ENCODE measurements at regions not wholly inside any gene's neighbourhood (a gene's known extent, or its start where the extent isn't known, plus 50 kb on each side); places are given as distances from the start of the nearest gene placed in this dataset.

DNA sequence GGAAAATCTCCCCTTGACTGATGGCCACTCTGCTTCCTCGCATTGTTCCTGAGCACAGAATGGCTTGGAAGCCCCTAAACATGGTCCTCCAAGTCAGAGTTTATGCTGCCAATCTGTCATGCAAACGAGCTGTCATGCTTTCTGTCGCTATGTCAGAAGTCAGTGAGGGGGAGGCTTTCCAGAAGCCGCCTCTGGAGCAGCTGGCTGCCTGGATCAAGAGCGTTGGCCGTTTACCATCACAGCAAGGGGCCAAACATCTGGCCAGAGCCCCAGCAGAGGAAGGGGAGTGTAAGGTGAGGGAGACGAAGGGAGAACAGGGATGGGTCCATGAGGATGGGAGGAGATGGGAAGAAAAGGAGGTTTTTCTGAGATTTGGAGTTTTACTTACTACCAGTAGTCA lies 372.6 kb upstream of the NR2F2 start:
- DNase-seq, result no peak

DNA sequence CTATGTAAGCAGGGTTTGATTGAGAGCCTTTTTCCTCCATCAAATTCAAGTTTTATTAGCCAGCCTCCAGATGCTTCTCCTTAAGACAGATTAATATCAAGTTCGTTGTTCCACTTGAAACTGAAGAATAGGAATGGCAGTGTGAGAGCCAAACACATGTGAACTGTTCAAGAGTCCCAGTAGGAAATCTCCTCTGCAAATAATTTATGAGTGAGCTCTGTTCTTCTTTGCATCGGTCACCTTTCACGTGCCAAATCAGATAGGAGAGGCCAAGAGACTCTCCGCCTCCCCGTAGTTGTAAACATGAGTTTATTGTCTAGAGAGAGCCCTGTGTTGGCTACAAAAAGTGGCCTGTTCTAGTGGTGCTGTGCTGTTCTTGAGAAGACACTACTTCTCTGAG lies 372.1 kb upstream of the NR2F2 start:
- DNase-seq, result no peak

DNA sequence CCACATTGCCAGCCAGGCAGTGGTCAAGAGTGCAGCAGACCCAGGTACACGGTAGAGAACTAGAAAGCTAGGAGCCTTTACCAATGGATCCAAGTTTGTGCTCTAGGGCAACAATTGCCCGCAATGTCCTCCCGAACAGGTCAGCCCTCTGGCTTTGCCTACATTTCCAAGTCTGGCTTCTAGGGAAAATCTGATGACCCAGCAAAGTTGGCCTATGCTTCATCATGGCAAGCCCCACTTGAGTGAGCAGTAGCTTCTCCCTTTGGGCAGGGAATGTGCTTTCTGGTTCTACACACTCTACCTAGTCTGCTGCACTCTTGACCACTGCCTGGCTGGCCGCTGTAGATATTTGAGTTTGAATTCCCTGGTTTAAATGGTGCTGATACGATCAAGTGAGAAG lies 361.6 kb upstream of the NR2F2 start:
- no peak for DNase-seq

- DNase-seq, result no peak
Observed at GRCh38 chr15:95970326-95970725, 360.2 kb upstream of the NR2F2 start.

GRCh38 chr15:95972041-95972553 lies 358.4 kb upstream of the NR2F2 start:
- no peak for DNase-seq

DNA sequence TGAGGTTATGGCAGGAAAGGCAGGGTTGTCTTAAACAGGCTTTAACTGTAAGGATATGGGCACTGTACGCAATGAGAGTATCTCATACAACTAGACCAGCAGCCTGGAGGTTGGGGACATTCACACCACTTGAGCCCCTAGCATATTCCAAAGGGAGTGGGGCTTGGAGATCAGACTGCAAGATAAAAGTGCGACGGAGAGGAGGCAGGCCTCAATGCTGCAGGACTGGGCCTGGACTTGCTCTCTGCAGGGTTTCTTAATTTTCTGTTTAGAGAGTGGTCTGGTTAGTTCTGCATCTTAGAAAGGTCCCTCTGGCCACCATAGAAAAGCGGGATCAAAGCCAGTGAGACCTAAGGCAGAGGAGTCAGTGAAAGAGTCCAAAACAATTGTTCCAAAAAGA lies 357.7 kb upstream of the NR2F2 start:
- no peak for DNase-seq

- no peak for DNase-seq
Observed at GRCh38 chr15:95973566-95974256, 356.8 kb upstream of the NR2F2 start.

GRCh38 chr15:95975212-95975611 lies 355.3 kb upstream of the NR2F2 start:
- no peak for DNase-seq

- DNase-seq, result no peak
Observed at GRCh38 chr15:95979286-95979685, 351.2 kb upstream of the NR2F2 start.

DNA sequence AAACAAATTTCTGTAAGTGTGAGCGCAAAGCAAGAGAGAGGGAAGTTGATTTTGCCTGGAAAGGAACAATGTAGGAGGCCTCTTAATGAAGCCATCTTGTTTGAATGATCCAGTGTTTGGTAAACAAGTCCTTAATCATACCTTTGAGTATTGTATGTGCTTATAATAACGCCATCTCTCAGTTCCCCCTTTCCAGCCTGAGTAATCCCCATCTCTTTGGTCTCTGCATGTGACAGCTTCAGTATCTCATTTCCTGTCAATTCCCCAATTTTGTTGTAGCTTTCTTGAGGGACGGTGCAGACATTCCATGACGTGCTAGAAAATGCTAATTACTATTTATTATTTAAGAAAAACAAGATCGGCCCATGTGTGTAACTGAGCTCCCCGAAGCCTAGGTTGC lies 349.3 kb upstream of the NR2F2 start:
- no peak for DNase-seq

- DNase-seq, result no peak
Observed at GRCh38 chr15:95987299-95987698, 343.2 kb upstream of the NR2F2 start.

- no peak for DNase-seq
Observed at GRCh38 chr15:95987886-95988573, 342.5 kb upstream of the NR2F2 start.

DNA sequence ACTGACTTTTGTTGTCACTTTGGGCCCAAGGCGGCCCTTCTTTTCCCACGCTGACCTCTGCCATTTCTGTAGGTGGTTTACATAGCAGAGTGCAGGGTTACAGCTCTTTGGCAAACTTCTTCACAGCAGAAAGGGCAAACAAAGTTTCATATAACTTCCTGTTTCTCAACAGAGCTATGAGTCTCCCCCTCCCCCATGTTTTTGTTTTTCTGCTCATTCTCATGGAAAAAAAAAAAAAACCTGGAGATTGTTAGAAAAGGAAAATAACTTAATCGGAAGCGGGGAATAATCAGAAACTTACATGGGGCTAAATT lies 342.0 kb upstream of the NR2F2 start:
- DNase-seq, result no peak

- no peak for DNase-seq
Observed at GRCh38 chr15:95989392-95989791, 341.1 kb upstream of the NR2F2 start.

- no peak for DNase-seq
Observed at GRCh38 chr15:95990833-95991232, 339.7 kb upstream of the NR2F2 start.

GRCh38 chr15:95994418-95994817 lies 336.1 kb upstream of the NR2F2 start:
- DNase-seq, result no peak

DNA sequence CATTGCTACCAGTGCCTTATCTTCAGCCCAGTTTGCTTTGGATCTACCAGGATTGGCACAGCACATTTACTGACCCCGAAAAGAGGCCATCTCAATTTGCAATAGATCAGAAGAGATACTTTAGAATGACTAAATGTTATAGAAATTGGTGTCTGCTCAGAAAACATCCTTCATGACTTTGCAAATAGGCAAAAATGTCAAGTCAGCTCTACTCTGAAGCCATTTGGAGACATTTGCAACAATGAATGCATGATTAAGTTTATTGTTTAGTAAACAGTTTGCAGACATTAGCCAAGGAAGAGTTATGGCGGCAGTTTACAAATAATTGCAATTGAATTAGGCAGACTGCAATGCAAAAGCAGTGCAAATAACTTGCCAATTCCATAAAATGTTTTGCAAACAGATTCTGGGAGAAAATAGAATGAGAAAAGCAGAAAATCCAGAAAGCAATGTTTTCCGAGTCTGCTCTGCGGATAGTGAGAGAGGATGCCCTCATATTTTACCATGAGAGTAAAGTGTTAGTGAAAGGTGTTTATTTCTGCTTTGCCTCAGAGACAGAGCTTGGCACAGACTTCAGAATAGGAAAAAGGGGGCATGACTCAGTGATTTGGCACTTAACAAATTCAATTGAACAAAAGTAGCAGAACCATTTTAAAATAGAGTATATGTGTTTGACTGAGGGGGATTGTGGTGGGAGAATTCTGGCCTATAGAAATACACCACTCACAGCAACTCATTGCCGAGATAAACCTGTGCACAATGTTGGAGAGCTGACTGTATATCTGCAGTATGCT lies 334.9 kb upstream of the NR2F2 start:
- no peak for DNase-seq

- DNase-seq, result no peak
Observed at GRCh38 chr15:95996494-95996893, 334.0 kb upstream of the NR2F2 start.

DNA sequence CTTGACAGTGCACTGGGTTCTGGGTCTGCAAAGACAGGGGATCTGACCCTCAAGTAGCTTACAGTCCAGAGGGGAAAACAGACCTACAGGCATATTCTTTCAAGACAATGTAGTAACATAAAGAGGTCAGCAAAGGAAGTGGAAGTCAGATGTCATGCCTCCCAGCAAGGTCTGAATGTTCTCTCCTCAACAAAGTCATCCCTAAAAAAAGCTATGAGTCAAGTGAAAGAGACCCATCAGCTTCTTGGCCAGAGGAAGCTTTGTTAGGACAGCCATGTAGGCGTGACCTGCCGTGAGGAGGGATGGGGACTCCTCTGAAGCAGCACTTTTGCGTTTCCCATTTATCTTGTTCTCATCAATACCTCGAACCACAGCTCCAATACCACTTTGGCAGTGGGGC lies 331.6 kb upstream of the NR2F2 start:
- no peak for DNase-seq

DNA sequence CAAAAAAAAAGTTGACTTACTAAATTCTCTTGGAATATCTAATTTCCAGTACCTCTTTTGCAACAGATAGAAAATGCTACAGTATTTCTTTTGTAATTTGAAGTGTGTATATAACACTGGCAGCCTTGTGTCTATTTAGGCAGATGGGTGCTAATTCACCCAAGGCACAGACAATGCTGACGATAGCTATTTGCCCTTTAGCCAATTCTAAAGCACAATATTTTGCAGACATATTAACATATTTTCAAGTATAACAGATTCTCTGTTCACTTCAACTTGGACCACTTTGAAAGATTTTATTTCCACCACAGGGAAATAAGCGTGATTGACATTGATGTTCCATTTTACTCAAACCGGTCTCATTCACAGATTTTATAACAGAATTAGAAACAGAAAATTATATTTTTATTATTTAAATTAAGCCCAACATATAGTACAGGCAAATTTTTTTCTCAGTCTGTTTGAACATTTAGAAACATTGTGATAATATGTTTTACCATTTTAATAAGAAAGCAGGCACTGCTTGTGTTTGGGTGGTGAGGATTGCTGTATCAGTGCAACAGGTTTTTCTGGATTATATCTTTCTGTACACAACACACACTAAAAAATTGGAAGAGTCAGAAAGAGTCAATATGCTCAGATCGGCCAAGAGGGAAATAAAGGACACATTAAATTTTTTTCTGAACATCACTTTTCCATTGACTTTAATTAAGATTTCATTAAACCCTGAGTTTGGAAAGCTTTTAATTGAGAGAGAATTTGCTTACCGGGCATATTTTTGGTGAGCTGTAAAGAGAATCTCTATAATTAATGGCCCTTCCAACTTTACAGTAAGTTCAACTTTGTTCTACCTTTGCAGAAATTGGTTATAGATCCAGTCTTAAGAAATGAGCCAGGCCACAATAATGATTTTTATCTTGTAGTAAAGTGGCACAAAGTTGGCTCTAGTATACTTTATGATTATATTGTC lies 327.3 kb upstream of the NR2F2 start:
- no peak for DNase-seq

DNA sequence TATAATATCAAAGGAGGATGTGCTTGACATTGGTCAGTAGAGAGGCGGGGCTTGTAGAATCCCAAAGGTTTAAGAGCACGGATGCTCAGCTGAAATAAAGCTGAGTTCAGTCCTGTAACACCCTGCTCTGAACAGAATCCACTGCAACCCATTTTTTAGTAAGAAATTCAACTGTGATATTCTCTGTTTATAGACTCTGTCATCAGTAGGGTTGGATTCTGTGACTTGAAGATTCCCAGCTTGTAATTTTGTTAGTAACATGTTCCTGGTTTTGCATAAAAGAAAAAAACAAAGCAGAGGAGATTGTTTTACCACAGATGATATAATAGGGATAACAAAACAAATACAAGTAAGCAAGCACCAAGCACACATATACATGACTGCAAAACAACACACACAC lies 324.6 kb upstream of the NR2F2 start:
- DNase-seq, result no peak

GRCh38 chr15:96011136-96011535 lies 319.4 kb upstream of the NR2F2 start:
- DNase-seq, result no peak

DNA sequence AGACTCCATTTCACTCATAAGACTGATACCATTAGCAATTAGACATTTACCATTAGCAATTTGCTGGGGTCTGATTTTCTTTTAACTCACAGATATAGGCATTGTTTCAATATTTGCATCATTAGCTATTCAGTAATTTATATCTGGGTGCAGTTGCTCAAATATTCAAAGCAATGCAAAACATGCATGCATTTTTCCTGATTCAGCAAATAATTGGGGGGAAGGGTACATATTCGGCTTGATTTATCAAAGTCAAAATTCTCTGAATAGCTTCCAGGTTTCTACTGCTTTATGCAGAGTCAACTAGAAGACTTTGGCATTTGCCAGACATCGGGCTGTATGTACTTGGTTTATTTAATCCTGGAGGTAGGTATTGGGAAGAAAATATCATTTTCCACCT lies 315.6 kb upstream of the NR2F2 start:
- DNase-seq, result no peak

Measured in activated CD4-positive, alpha-beta T cell treated with anti-CD3 and anti-CD28 coated beads, Interleukin-2, amount 50 U/mL, for 1 hour (primary cell).